Spleen (tissue), 11 donors: ENCODE measurements at regions not wholly inside any gene's neighbourhood (a gene's known extent, or its start where the extent isn't known, plus 50 kb on each side); places are given as distances from the start of the nearest gene placed in this dataset.

ENCODE experiments used
- DNase-seq: peaks from one replicate; pipeline ENCODE4 v3.0.0-alpha.2; 2020
- H3K27ac ChIP-seq, 8 donors: fragments of 200-600 bp; sonication (generic) in 7 of 8; 1 replicate in 4 of 8; 2 replicates in 4 of 8; pipeline versions ENCODE4 v1.5.0 to v1.8.0; 2016 to 2021; ENCODE audit warnings: inconsistent platforms in 4 of 8, mild to moderate bottlenecking in 4 of 8, moderate library complexity in 1 of 8
- H3K27me3 ChIP-seq, 7 donors: fragments of 200-600 bp; sonication (generic) in 6 of 7; replicated peaks in 1 of 7; 1 replicate in 4 of 7; 2 replicates in 3 of 7; pipeline versions ENCODE4 v1.5.0 to v1.8.0; 2016 to 2021; ENCODE audit warnings: inconsistent platforms in 3 of 7, mild to moderate bottlenecking in 1 of 7
- H3K36me3 ChIP-seq, 6 donors: fragments of 200-600 bp; sonication (generic) in 5 of 6; 1 replicate in 4 of 6; 2 replicates in 2 of 6; pipeline versions ENCODE4 v1.5.0 to v1.8.0; 2016 to 2021; ENCODE audit warnings: inconsistent platforms in 2 of 6
- H3K4me1 ChIP-seq, 6 donors: fragments of 200-600 bp; sonication (generic) in 5 of 6; 1 replicate in 3 of 6; 2 replicates in 3 of 6; pipeline versions ENCODE4 v1.5.0 to v1.8.0; 2016 to 2021; ENCODE audit warnings: inconsistent platforms in 3 of 6
- H3K4me3 ChIP-seq, 8 donors: fragments of 200-600 bp; sonication (generic) in 7 of 8; 1 replicate in 4 of 8; 2 replicates in 4 of 8; pipeline versions ENCODE4 v1.5.0 to v1.8.0; 2016 to 2021; ENCODE audit warnings: inconsistent platforms in 4 of 8, mild to moderate bottlenecking in 4 of 8, moderate library complexity in 2 of 8
- H3K9me3 ChIP-seq, 8 donors: fragments of 200-600 bp; sonication (generic) in 7 of 8; 1 replicate in 4 of 8; 2 replicates in 4 of 8; pipeline versions ENCODE4 v1.5.0 to v1.8.0; 2016 to 2021; ENCODE audit warnings: inconsistent platforms in 4 of 8
- POLR2A ChIP-seq, 3 donors: fragments of 450-650 bp; IDR thresholded peaks; one replicate each; pipeline ENCODE4 v1.5.1; 2017; ENCODE audit warnings: antibody characterized with exemption in 3 of 3, mild to moderate bottlenecking in 1 of 3
- POLR2AphosphoS5 ChIP-seq, 3 donors: sonication (generic); formaldehyde crosslinking; IDR thresholded peaks; one replicate each; pipeline ENCODE4 v1.5.1; 2017; ENCODE audit warnings: antibody characterized with exemption in 3 of 3
- WGBS, 5 donors: extraction: QIAGEN DNeasy Blood & Tissue Kit in 3 of 5; methylation state at CpG; one replicate each; pipeline versions ENCODE4 v1.1.5 to v1.1.7; 2013 to 2018; 5-methylcytosine and 5-hydroxymethylcytosine counted together
- intact Hi-C: fragments of 100-400 bp; cut with DNase I; formaldehyde crosslinking; loops from one replicate; pipeline ENCODE4 v1.15.0; 2023; ENCODE audit warnings: low total_unique reads
- TF ChIP-seq, protein P1 (sequence below), 11 experiments: fragments of 200-600 bp in 7 of 11; fragments of 450-650 bp in 4 of 11; sonication (generic) in 4 of 11; IDR thresholded peaks in 8 of 11; conservative IDR thresholded peaks in 3 of 11; 1 replicate in 7 of 11; 2 replicates in 4 of 11; pipeline versions ENCODE4 v1.4.0 to v1.8.0; 2016 to 2021; ENCODE audit warnings: antibody characterized with exemption in 11 of 11, inconsistent platforms in 4 of 11, mild to moderate bottlenecking in 1 of 11
- donor health status: healthy with polysubstance abuse.
- donor health status: DM: no; HTN: no; CAD: no; lungs with moderate emphysema.
- donor health status: DM: no; HTN: no; CAD: no.
- donor health status: Bipolar disorder and iron deficiency.
- donor health status: healthy.
- donor health status: DM: no; HTN: no; CAD: no.
- donor health status: DM: yes; HTN: yes; CAD: no.

DNA sequence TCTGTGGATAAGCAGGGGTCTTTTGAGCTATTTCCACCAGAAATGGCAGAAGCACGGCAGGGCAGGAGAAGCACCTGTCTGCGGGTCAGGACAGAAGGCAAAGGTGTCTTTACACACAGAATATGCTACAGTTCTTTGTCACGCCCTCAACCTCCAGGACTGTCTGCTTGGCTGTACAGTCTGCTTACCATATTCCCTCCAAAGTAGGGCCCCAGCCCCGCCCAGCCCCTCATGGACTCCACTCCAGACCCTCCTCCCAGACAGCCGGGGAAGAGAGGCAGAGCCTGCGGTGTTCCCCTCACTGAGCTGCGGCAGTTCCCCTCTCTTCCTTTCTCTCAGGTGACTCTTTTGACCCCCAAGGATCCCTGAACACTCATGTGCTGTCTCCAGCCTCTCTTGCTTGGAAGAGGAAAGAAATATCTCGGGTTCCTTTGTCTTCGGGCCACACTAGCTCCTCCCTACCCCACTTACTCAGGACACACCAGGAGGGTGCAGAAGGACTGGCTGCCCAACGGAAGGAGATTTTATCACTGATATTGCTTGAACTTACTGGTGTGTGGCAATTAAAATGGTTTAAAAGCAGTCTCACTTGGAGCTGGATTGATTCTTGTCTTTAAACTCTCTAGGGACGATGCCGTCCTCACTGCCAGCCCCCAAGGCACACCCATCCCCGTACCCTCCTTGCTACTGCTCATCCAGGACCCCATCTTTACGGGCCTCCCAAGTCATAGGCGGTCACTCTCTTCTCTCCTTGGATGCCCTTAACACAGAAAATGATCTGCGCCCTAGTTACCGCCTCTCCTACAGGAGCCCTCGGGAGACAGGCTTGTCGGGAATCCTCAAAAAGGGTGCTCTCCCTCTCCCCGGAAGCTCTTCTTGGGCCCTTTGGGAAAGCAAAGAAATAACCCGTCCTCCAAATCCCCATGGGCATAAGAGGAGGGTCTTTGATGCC, 169.7 kb downstream of the TOMM20 start:
- Histone ChIP-seq H3K27me3 (no peaks in the 10 kb centered on the region), H3K4me3 (peak overlapping the region in 1 of 8 donors; percentile 26), H3K4me1 (peaks cover 52 to 100% (median 86%) of the 10 kb centered on the region in 6 donors), H3K36me3 (no peaks in the 10 kb centered on the region), H3K27ac (peak overlapping the region in 7 of 8 donors; percentile 88 to 94 (median 90)), H3K9me3 (no peaks in the 10 kb centered on the region)
- TF ChIP-seq POLR2A (IDR thresholded peaks at IDR 0.05) (no peak), POLR2AphosphoS5 (IDR thresholded peaks at IDR 0.05) (no peak)
- TF ChIP-seq, protein P1, sequence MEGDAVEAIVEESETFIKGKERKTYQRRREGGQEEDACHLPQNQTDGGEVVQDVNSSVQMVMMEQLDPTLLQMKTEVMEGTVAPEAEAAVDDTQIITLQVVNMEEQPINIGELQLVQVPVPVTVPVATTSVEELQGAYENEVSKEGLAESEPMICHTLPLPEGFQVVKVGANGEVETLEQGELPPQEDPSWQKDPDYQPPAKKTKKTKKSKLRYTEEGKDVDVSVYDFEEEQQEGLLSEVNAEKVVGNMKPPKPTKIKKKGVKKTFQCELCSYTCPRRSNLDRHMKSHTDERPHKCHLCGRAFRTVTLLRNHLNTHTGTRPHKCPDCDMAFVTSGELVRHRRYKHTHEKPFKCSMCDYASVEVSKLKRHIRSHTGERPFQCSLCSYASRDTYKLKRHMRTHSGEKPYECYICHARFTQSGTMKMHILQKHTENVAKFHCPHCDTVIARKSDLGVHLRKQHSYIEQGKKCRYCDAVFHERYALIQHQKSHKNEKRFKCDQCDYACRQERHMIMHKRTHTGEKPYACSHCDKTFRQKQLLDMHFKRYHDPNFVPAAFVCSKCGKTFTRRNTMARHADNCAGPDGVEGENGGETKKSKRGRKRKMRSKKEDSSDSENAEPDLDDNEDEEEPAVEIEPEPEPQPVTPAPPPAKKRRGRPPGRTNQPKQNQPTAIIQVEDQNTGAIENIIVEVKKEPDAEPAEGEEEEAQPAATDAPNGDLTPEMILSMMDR (IDR thresholded peaks at IDR 0.05 in 8 of 11, conservative IDR thresholded peaks at IDR 0.05 in 3 of 11), result no peak
- intact Hi-C loops, result no loop called here
- whole genome bisulfite sequencing, 5 donors, result 66 to 87% (median 75%) methylated on average over 21 of the region's 21 CpGs
- DNase-seq, result no peak

- Histone ChIP-seq H3K36me3 (no peaks in the 10 kb centered on the region), H3K27ac (peak overlapping the region in 5 of 8 donors; percentile 88 to 94 (median 92)), H3K9me3 (no peaks in the 10 kb centered on the region), H3K27me3 (no peaks in the 10 kb centered on the region), H3K4me1 (peaks cover 45 to 97% (median 79%) of the 10 kb centered on the region in 6 donors), H3K4me3 (no peak overlapping the region)
- intact Hi-C loops, result no loop called here
- WGBS, 5 donors, result 78 to 93% (median 85%) methylated on average over 13 of the region's 13 CpGs
- TF ChIP-seq POLR2A (IDR thresholded peaks at IDR 0.05) (no peak), POLR2AphosphoS5 (IDR thresholded peaks at IDR 0.05) (no peak)
- TF ChIP-seq, protein P1 (IDR thresholded peaks at IDR 0.05 in 8 of 11, conservative IDR thresholded peaks at IDR 0.05 in 3 of 11), result no peak
- DNase-seq, result no peak
These were observed 170.5 kb downstream of the TOMM20 start for GRCh38 chr1:234958066-234958705.

GRCh38 chr1:234957330-234958065, 171.1 kb downstream of the TOMM20 start:
- peak overlapping the region in 3 of 8 donors; percentile 29 to 94 (median 90) for H3K27ac ChIP-seq
- no peaks in the 10 kb centered on the region for H3K27me3 ChIP-seq
- intact Hi-C loops, result no loop called here
- H3K4me1 ChIP-seq, result peaks cover 39 to 90% (median 72%) of the 10 kb centered on the region in 6 donors
- TF ChIP-seq, protein P1 (IDR thresholded peaks at IDR 0.05 in 8 of 11, conservative IDR thresholded peaks at IDR 0.05 in 3 of 11), result no peak
- TF ChIP-seq POLR2AphosphoS5 (IDR thresholded peaks at IDR 0.05) (no peak), POLR2A (IDR thresholded peaks at IDR 0.05) (no peak)
- H3K4me3 ChIP-seq, result no peak overlapping the region
- no peak for DNase-seq
- H3K9me3 ChIP-seq, result no peaks in the 10 kb centered on the region
- WGBS, 5 donors, result 81 to 88% (median 81%) methylated on average over 10 to 14 of the region's 14 CpGs
- H3K36me3 ChIP-seq, result no peaks in the 10 kb centered on the region
